ENCODE measurements at regions not wholly inside any gene's neighbourhood (a gene's known extent, or its start where the extent isn't known, plus 50 kb on each side); places are given as distances from the start of the nearest gene placed in this dataset.

GRCh38 chr15:96252148-96252547 lies 78.4 kb upstream of the NR2F2 start:
- ATAC-seq (peak; percentile 86), DNase-seq (no peak)
- H3K9me3 ChIP-seq, result peaks cover 0 to 3% of the 10 kb centered on the region in 2 donors
- H3K4me1 ChIP-seq, result no peaks in the 10 kb centered on the region
- intact Hi-C loops (cut with DNase I), result no loop called here
- H3K27ac ChIP-seq, result no peak overlapping the region
- H3K27me3 ChIP-seq, result no peaks in the 10 kb centered on the region
- H3K36me3 ChIP-seq, result no peaks in the 10 kb centered on the region
- no peak for TF ChIP-seq CTCF (IDR thresholded peaks at IDR 0.05)
- no peak overlapping the region for H3K4me3 ChIP-seq

- DNase-seq, result no peak
- Histone ChIP-seq H3K4me3 (no peak overlapping the region), H3K27me3 (no peaks in the 10 kb centered on the region), H3K36me3 (no peaks in the 10 kb centered on the region), H3K27ac (no peak overlapping the region), H3K4me1 (no peaks in the 10 kb centered on the region), H3K9me3 (no peaks in the 10 kb centered on the region)
- ATAC-seq, result no peak
- intact Hi-C loops (cut with DNase I), result no loop called here
- TF ChIP-seq CTCF (IDR thresholded peaks at IDR 0.05), result no peak
Observed at GRCh38 chr15:96253006-96253747, 77.3 kb upstream of the NR2F2 start.

GRCh38 chr15:96254173-96254572 lies 76.3 kb upstream of the NR2F2 start:
- Histone ChIP-seq H3K9me3 (no peaks in the 10 kb centered on the region), H3K27me3 (no peaks in the 10 kb centered on the region), H3K4me1 (no peaks in the 10 kb centered on the region), H3K4me3 (no peak overlapping the region), H3K36me3 (no peaks in the 10 kb centered on the region), H3K27ac (no peak overlapping the region)
- intact Hi-C loops (cut with DNase I), result no loop called here
- no peak for TF ChIP-seq CTCF (IDR thresholded peaks at IDR 0.05)
- ATAC-seq, result no peak
- no peak for DNase-seq

GRCh38 chr15:96255599-96255998 lies 74.9 kb upstream of the NR2F2 start:
- H3K9me3 ChIP-seq, result no peaks in the 10 kb centered on the region
- no peaks in the 10 kb centered on the region for H3K4me1 ChIP-seq
- TF ChIP-seq CTCF (IDR thresholded peaks at IDR 0.05), result no peak
- intact Hi-C loops (cut with DNase I), result no loop called here
- ATAC-seq (no peak), DNase-seq (no peak)
- H3K27me3 ChIP-seq, result no peaks in the 10 kb centered on the region
- H3K4me3 ChIP-seq, result no peak overlapping the region
- no peaks in the 10 kb centered on the region for H3K36me3 ChIP-seq
- no peak overlapping the region for H3K27ac ChIP-seq

- DNase-seq (peak in 1 of 4 donors; percentile 52), ATAC-seq (peak; percentile 57)
- Histone ChIP-seq H3K4me1 (peaks cover 0 to 8% of the 10 kb centered on the region in 2 donors), H3K4me3 (no peak overlapping the region), H3K27me3 (no peaks in the 10 kb centered on the region), H3K9me3 (no peaks in the 10 kb centered on the region), H3K27ac (peak overlapping the region in 1 of 2 donors; percentile 28), H3K36me3 (no peaks in the 10 kb centered on the region)
- intact Hi-C loops (cut with DNase I), result no loop called here
- TF ChIP-seq CTCF (IDR thresholded peaks at IDR 0.05), result no peak
Observed at GRCh38 chr15:96261575-96262034, 68.9 kb upstream of the NR2F2 start.
